Fibroblast of lung (primary cell): ENCODE measurements at regions not wholly inside any gene's neighbourhood (a gene's known extent, or its start where the extent isn't known, plus 50 kb on each side); places are given as distances from the start of the nearest gene placed in this dataset.

Experiments used
- DNase-seq, 2 donors: peaks; one replicate each; pipeline versions ENCODE4 v3.0.0 to v3.0.0-alpha.2; 2010; ENCODE audit warnings: low read depth in 2 of 2
- H2AFZ ChIP-seq: 2 replicates; pipeline ENCODE4 v1.5.1; 2012; ENCODE audit warnings: low read length, control low read depth, inconsistent platforms
- H3K27ac ChIP-seq: 2 replicates; pipeline ENCODE4 v1.5.1; 2011; ENCODE audit warnings: low read length, control low read depth; ENCODE audit not compliant: insufficient read depth
- H3K27me3 ChIP-seq: 2 replicates; pipeline ENCODE4 v1.5.1; 2011; ENCODE audit warnings: mild to moderate bottlenecking, low read length; ENCODE audit not compliant: control insufficient read depth, insufficient read depth
- H3K36me3 ChIP-seq: 2 replicates; pipeline ENCODE4 v1.5.1; 2011; ENCODE audit warnings: low read length; ENCODE audit not compliant: control insufficient read depth, insufficient read depth
- H3K4me1 ChIP-seq: 2 replicates; pipeline ENCODE4 v1.5.1; 2011; ENCODE audit warnings: low read length; ENCODE audit not compliant: control insufficient read depth, insufficient read depth; ENCODE audit errors: extremely low read depth
- H3K4me2 ChIP-seq: 2 replicates; pipeline ENCODE4 v1.5.1; 2011; ENCODE audit warnings: low read length, control low read depth; ENCODE audit not compliant: insufficient read depth; ENCODE audit errors: extremely low read depth
- H3K4me3 ChIP-seq, 4 experiments: fragments of 200-600 bp in 1 of 4; sonication (generic) in 1 of 4; replicated peaks in 1 of 4; 2 replicates each; pipeline ENCODE4 v1.5.1; 2011 to 2016; ENCODE audit warnings: low read length in 4 of 4, low read depth in 3 of 4, mild to moderate bottlenecking in 3 of 4, control low read depth in 2 of 4, inconsistent platforms in 1 of 4, mixed read lengths in 1 of 4; ENCODE audit not compliant: insufficient read depth in 1 of 4; ENCODE audit errors: control extremely low read depth in 1 of 4
- H3K79me2 ChIP-seq: 2 replicates; pipeline ENCODE4 v1.5.1; 2012; ENCODE audit warnings: mild to moderate bottlenecking, low read length, inconsistent platforms; ENCODE audit not compliant: control insufficient read depth, insufficient read depth
- H3K9ac ChIP-seq: 2 replicates; pipeline ENCODE4 v1.5.1; 2011; ENCODE audit warnings: mild to moderate bottlenecking, low read length, control low read depth; ENCODE audit not compliant: insufficient read depth
- H3K9me3 ChIP-seq: 2 replicates; pipeline ENCODE4 v1.5.1; 2012; ENCODE audit warnings: low read depth, low read length; ENCODE audit not compliant: control insufficient read depth, insufficient read depth
- H4K20me1 ChIP-seq: 2 replicates; pipeline ENCODE4 v1.5.1; 2011; ENCODE audit warnings: low read length; ENCODE audit not compliant: control insufficient read depth, insufficient read depth; ENCODE audit errors: extremely low read depth
- CTCF ChIP-seq, 2 donors: IDR thresholded peaks in 1 of 2; conservative IDR thresholded peaks in 1 of 2; 1 replicate in 1 of 2; 2 replicates in 1 of 2; pipeline ENCODE4 v1.5.1; 2011 to 2012; ENCODE audit warnings: low read length in 2 of 2, control low read depth in 1 of 2, inconsistent platforms in 1 of 2, low read depth in 1 of 2, mild to moderate bottlenecking in 1 of 2
- EZH2 ChIP-seq: IDR thresholded peaks from 2 replicates; pipeline ENCODE4 v1.5.1; 2012; ENCODE audit warnings: low read length, control low read depth, mild to moderate bottlenecking; ENCODE audit errors: missing control alignments

DNA sequence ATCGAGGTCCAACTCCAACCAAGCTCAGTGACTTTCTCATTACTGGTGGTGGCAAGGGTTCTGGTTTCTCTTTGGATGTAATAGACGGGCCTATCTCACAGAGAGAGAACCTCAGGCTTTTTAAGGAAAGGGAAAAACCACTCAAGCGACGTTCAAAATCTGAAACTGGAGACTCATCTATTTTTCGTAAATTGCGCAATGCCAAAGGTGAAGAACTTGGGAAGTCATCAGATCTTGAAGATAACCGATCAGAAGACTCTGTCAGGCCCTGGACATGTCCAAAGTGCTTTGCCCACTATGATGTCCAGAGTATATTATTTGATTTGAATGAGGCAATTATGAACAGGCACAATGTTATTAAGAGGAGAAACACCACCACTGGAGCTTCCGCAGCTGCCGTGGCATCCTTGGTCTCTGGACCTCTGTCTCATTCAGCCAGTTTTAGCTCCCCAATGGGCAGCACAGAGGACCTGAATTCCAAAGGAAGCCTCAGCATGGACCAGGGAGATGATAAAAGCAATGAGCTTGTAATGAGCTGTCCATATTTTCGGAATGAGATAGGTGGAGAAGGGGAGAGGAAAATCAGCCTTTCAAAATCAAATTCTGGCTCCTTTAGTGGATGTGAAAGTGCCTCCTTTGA is 343.5 kb upstream of the RGS6 start:
- H3K27ac ChIP-seq = peak overlapping the region; percentile 31
- H3K9ac ChIP-seq = no peak overlapping the region
- H3K36me3 ChIP-seq = no peaks in the 10 kb centered on the region
- H4K20me1 ChIP-seq = no peaks in the 10 kb centered on the region
- H2AFZ ChIP-seq = no peak overlapping the region
- peaks cover 5% of the 10 kb centered on the region for H3K79me2 ChIP-seq
- H3K4me3 ChIP-seq = peak overlapping the region in 2 of 4 experiments; percentile 27 to 38
- TF ChIP-seq EZH2 = no peak
- no peak for TF ChIP-seq CTCF (conservative IDR thresholded peaks at IDR 0.05 in 1 of 2, IDR thresholded peaks at IDR 0.05 in 1 of 2; ENCODE audit: low read depth in 1 of 2, low read length in 2 of 2)
- peaks cover 9% of the 10 kb centered on the region for H3K4me1 ChIP-seq
- peak overlapping the region; percentile 67 for H3K4me2 ChIP-seq
- no peak for DNase-seq
- no peaks in the 10 kb centered on the region for H3K27me3 ChIP-seq
- no peaks in the 10 kb centered on the region for H3K9me3 ChIP-seq

- Histone ChIP-seq H3K9ac (no peak overlapping the region), H3K4me3 (peak overlapping the region in 2 of 4 experiments; percentile 27 to 38), H4K20me1 (no peaks in the 10 kb centered on the region), H3K36me3 (no peaks in the 10 kb centered on the region), H3K4me1 (peaks cover 9% of the 10 kb centered on the region), H3K9me3 (no peaks in the 10 kb centered on the region), H3K79me2 (peaks cover 5% of the 10 kb centered on the region), H3K4me2 (peak overlapping the region; percentile 46), H2AFZ (no peak overlapping the region), H3K27ac (no peak overlapping the region), H3K27me3 (no peaks in the 10 kb centered on the region)
- DNase-seq = no peak
- TF ChIP-seq EZH2 (no peak), CTCF (conservative IDR thresholded peaks at IDR 0.05 in 1 of 2, IDR thresholded peaks at IDR 0.05 in 1 of 2; ENCODE audit: low read depth in 1 of 2, low read length in 2 of 2) (no peak)
These were observed 342.6 kb upstream of the RGS6 start for GRCh38 chr14:71589609-71590008.

GRCh38 chr14:71590131-71590530 is 342.1 kb upstream of the RGS6 start:
- H4K20me1 ChIP-seq = no peaks in the 10 kb centered on the region
- H3K27ac ChIP-seq = no peak overlapping the region
- TF ChIP-seq CTCF (conservative IDR thresholded peaks at IDR 0.05 in 1 of 2, IDR thresholded peaks at IDR 0.05 in 1 of 2; ENCODE audit: low read depth in 1 of 2, low read length in 2 of 2) = no peak
- no peak for TF ChIP-seq EZH2
- peaks cover 9% of the 10 kb centered on the region for H3K4me1 ChIP-seq
- H3K36me3 ChIP-seq = no peaks in the 10 kb centered on the region
- H3K79me2 ChIP-seq = peaks cover 5% of the 10 kb centered on the region
- peak overlapping the region in 1 of 4 experiments; percentile 2 for H3K4me3 ChIP-seq
- DNase-seq = no peak
- H3K27me3 ChIP-seq = no peaks in the 10 kb centered on the region
- H2AFZ ChIP-seq = no peak overlapping the region
- peak overlapping the region; percentile 15 for H3K4me2 ChIP-seq
- no peak overlapping the region for H3K9ac ChIP-seq
- H3K9me3 ChIP-seq = no peaks in the 10 kb centered on the region
